ENCODE measurements at regions not wholly inside any gene's neighbourhood (a gene's known extent, or its start where the extent isn't known, plus 50 kb on each side); places are given as distances from the start of the nearest gene placed in this dataset.

GRCh38 chr2:60321816-60322215, 231.6 kb downstream of the BCL11A start:
- DNase-seq (ENCODE audit: low read depth in 2 of 2), result no peak

GRCh38 chr2:60320724-60321123, 232.7 kb downstream of the BCL11A start:
- DNase-seq (ENCODE audit: low read depth in 2 of 2), result no peak

- DNase-seq (ENCODE audit: low read depth in 2 of 2), result no peak
These were observed 234.4 kb downstream of the BCL11A start for GRCh38 chr2:60319031-60319547.

- no peak for DNase-seq (ENCODE audit: low read depth in 2 of 2)
These were observed 234.9 kb downstream of the BCL11A start for GRCh38 chr2:60318544-60318943.

- no peak for DNase-seq (ENCODE audit: low read depth in 2 of 2)
These were observed 235.6 kb downstream of the BCL11A start for GRCh38 chr2:60317844-60318243.

GRCh38 chr2:60317034-60317386, 236.4 kb downstream of the BCL11A start:
- DNase-seq (ENCODE audit: low read depth in 2 of 2), result no peak

GRCh38 chr2:60316381-60317033, 236.9 kb downstream of the BCL11A start:
- DNase-seq (ENCODE audit: low read depth in 2 of 2), result no peak

- DNase-seq (ENCODE audit: low read depth in 2 of 2), result no peak
These were observed 239.8 kb downstream of the BCL11A start for GRCh38 chr2:60313470-60314172.

- DNase-seq (ENCODE audit: low read depth in 2 of 2), result no peak
These were observed 240.8 kb downstream of the BCL11A start for GRCh38 chr2:60312618-60313017.

- DNase-seq (ENCODE audit: low read depth in 2 of 2), result no peak
These were observed 241.9 kb downstream of the BCL11A start for GRCh38 chr2:60311524-60311923.

- DNase-seq (ENCODE audit: low read depth in 2 of 2), result no peak
These were observed 243.4 kb downstream of the BCL11A start for GRCh38 chr2:60309941-60310660.

GRCh38 chr2:60309336-60309735, 244.1 kb downstream of the BCL11A start:
- DNase-seq (ENCODE audit: low read depth in 2 of 2), result no peak

GRCh38 chr2:60306267-60306861, 247.1 kb downstream of the BCL11A start:
- no peak for DNase-seq (ENCODE audit: low read depth in 2 of 2)

GRCh38 chr2:60303680-60304079, 249.8 kb downstream of the BCL11A start:
- no peak for DNase-seq (ENCODE audit: low read depth in 2 of 2)

GRCh38 chr2:60302377-60303126, 250.9 kb downstream of the BCL11A start:
- no peak for DNase-seq (ENCODE audit: low read depth in 2 of 2)

GRCh38 chr2:60301726-60302125, 251.7 kb downstream of the BCL11A start:
- no peak for DNase-seq (ENCODE audit: low read depth in 2 of 2)

GRCh38 chr2:60299179-60299578, 254.3 kb downstream of the BCL11A start:
- no peak for DNase-seq (ENCODE audit: low read depth in 2 of 2)

GRCh38 chr2:60298006-60298696, 255.3 kb downstream of the BCL11A start:
- DNase-seq (ENCODE audit: low read depth in 2 of 2), result no peak

- no peak for DNase-seq (ENCODE audit: low read depth in 2 of 2)
These were observed 256.0 kb downstream of the BCL11A start for GRCh38 chr2:60297296-60298005.

GRCh38 chr2:60296219-60296955, 257.1 kb downstream of the BCL11A start:
- DNase-seq (ENCODE audit: low read depth in 2 of 2), result no peak

All from fibroblast of skin of left quadriceps (primary cell).